Lower leg skin (tissue), 4 donors: ENCODE measurements at regions not wholly inside any gene's neighbourhood (a gene's known extent, or its start where the extent isn't known, plus 50 kb on each side); places are given as distances from the start of the nearest gene placed in this dataset.

Source experiments
- DNase-seq, 2 donors: peaks; one replicate each; pipeline ENCODE4 v3.0.0-alpha.2; 2019; ENCODE audit warnings: low spot score in 2 of 2
- H3K4me3 ChIP-seq: fragments of 200-600 bp; sonication (generic); 2 replicates; pipeline ENCODE4 v1.5.1; 2017; ENCODE audit warnings: mild to moderate bottlenecking, low read depth; ENCODE audit not compliant: poor library complexity, severe bottlenecking
- CTCF ChIP-seq, 3 donors: fragments of 450-650 bp; IDR thresholded peaks; one replicate each; pipeline ENCODE4 v1.5.1; 2016; ENCODE audit warnings: antibody characterized with exemption in 3 of 3, mild to moderate bottlenecking in 3 of 3, moderate library complexity in 2 of 3
- POLR2A ChIP-seq, 2 donors: fragments of 450-650 bp; IDR thresholded peaks; one replicate each; pipeline ENCODE4 v1.6.1; 2016 to 2017; ENCODE audit warnings: antibody characterized with exemption in 2 of 2, mild to moderate bottlenecking in 1 of 2, moderate library complexity in 1 of 2
- WGBS, 2 donors: methylation state at CpG; one replicate each; pipeline ENCODE4 v1.1.5; 2018; 5-methylcytosine and 5-hydroxymethylcytosine counted together
- intact Hi-C: fragments of 100-400 bp; cut with DNase I; formaldehyde crosslinking; loops from one replicate; pipeline ENCODE4 v1.15.0; 2023; ENCODE audit warnings: low total_unique reads

GRCh38 chr9:13377171-13377925 is 97.9 kb upstream of the MPDZ start:
- TF ChIP-seq CTCF (IDR thresholded peaks at IDR 0.05) = no peak
- TF ChIP-seq POLR2A (IDR thresholded peaks at IDR 0.05) = no peak
- H3K4me3 ChIP-seq = no peak overlapping the region
- 42 to 53% methylated on average over 3 of the region's 3 CpGs for WGBS, 2 donors
- intact Hi-C loops = no loop called here
- no peak for DNase-seq

- TF ChIP-seq CTCF (IDR thresholded peaks at IDR 0.05) = no peak
- no peak for TF ChIP-seq POLR2A (IDR thresholded peaks at IDR 0.05)
- intact Hi-C loops = no loop called here
- WGBS, 2 donors = 64% methylated on average over 1 of the region's 1 CpG
- H3K4me3 ChIP-seq = no peak overlapping the region
- DNase-seq = no peak
Observed at GRCh38 chr9:13372510-13372909, 93.0 kb upstream of the MPDZ start.

GRCh38 chr9:13369431-13369830 is 89.9 kb upstream of the MPDZ start:
- TF ChIP-seq CTCF (IDR thresholded peaks at IDR 0.05) (no peak), POLR2A (IDR thresholded peaks at IDR 0.05) (no peak)
- DNase-seq = no peak
- H3K4me3 ChIP-seq = no peak overlapping the region
- intact Hi-C loops = no loop called here
- 80 to 82% methylated on average over 4 of the region's 4 CpGs for WGBS, 2 donors

GRCh38 chr9:13367784-13368183 is 88.3 kb upstream of the MPDZ start:
- WGBS, 2 donors = 92% methylated on average over 4 of the region's 4 CpGs
- no peak overlapping the region for H3K4me3 ChIP-seq
- no peak for TF ChIP-seq POLR2A (IDR thresholded peaks at IDR 0.05)
- TF ChIP-seq CTCF (IDR thresholded peaks at IDR 0.05) = no peak
- no peak for DNase-seq
- intact Hi-C loops = no loop called here

- intact Hi-C loops = no loop called here
- WGBS, 2 donors = 56 to 59% methylated on average over 7 of the region's 7 CpGs
- H3K4me3 ChIP-seq = no peak overlapping the region
- TF ChIP-seq CTCF (IDR thresholded peaks at IDR 0.05) (no peak), POLR2A (IDR thresholded peaks at IDR 0.05) (no peak)
- DNase-seq = no peak
Observed at GRCh38 chr9:13364271-13365000, 84.9 kb upstream of the MPDZ start.
